CD4-positive, alpha-beta T cell (primary cell): ENCODE measurements at regions not wholly inside any gene's neighbourhood (a gene's known extent, or its start where the extent isn't known, plus 50 kb on each side); places are given as distances from the start of the nearest gene placed in this dataset.

ENCODE experiments used
- ATAC-seq: fragments of 200-7000 bp; cut with Tn5 transposase; one replicate; pipeline ENCODE4 v1.10.0; 2022; ENCODE audit warnings: mild to moderate bottlenecking; ENCODE audit not compliant: poor library complexity
- CTCF ChIA-PET: fragments of 350-600 bp; sonication (Branson Sonifier 250); formaldehyde crosslinking; loops from one replicate; lab custom pipeline; 2021; ENCODE audit warnings: antibody characterized with exemption, inconsistent platforms; lab: Charles Lee
- POLR2A ChIA-PET: fragments of 350-600 bp; sonication (Branson Sonifier 250); formaldehyde crosslinking; loops from one replicate; lab custom pipeline; 2021; ENCODE audit warnings: antibody characterized with exemption, inconsistent platforms; lab: Charles Lee
- DNase-seq, 14 experiments: peaks; one replicate each; pipeline ENCODE4 v3.0.0-alpha.2; 2013 to 2020; ENCODE audit warnings: mixed read lengths in 2 of 14
- H3K27ac ChIP-seq, 2 donors: one replicate each; pipeline versions ENCODE4 v1.5.1 to v1.7.0; 2013; ENCODE audit warnings: low read length in 2 of 2, low read depth in 1 of 2, mild to moderate bottlenecking in 1 of 2
- H3K27me3 ChIP-seq, 2 experiments: 1 replicate in 1 of 2; 2 replicates in 1 of 2; pipeline versions ENCODE4 v1.6.1 to v1.7.0; 2013; ENCODE audit warnings: low read length in 2 of 2, control low read depth in 1 of 2, mild to moderate bottlenecking in 1 of 2, moderate library complexity in 1 of 2; ENCODE audit not compliant: insufficient read depth in 2 of 2, control insufficient read depth in 1 of 2
- H3K36me3 ChIP-seq: one replicate; pipeline ENCODE4 v1.6.1; 2013; ENCODE audit warnings: low read length, control low read depth; ENCODE audit not compliant: insufficient read depth
- H3K4me1 ChIP-seq: one replicate; pipeline ENCODE4 v1.6.1; 2013; ENCODE audit warnings: low read length, control low read depth; ENCODE audit not compliant: insufficient read depth
- H3K4me3 ChIP-seq: one replicate; pipeline ENCODE4 v1.5.1; 2013; ENCODE audit warnings: mild to moderate bottlenecking, low read length, moderate library complexity
- H3K9me3 ChIP-seq, 2 experiments: 1 replicate in 1 of 2; 2 replicates in 1 of 2; pipeline versions ENCODE4 v1.6.1 to v1.7.0; 2013; ENCODE audit warnings: low read length in 2 of 2, mild to moderate bottlenecking in 2 of 2, control low read depth in 1 of 2, moderate library complexity in 1 of 2; ENCODE audit not compliant: control insufficient read depth in 1 of 2, insufficient read depth in 1 of 2
- H3K27ac Mint-ChIP-seq: one replicate; pipeline ENCODE4 v1.8.0; 2020; ENCODE audit warnings: mixed read lengths
- H3K27me3 Mint-ChIP-seq: one replicate; pipeline ENCODE4 v1.8.0; 2021; ENCODE audit warnings: mixed read lengths
- H3K36me3 Mint-ChIP-seq: one replicate; pipeline ENCODE4 v1.8.0; 2021; ENCODE audit warnings: low read depth, mixed read lengths
- H3K4me1 Mint-ChIP-seq: one replicate; pipeline ENCODE4 v1.8.0; 2021; ENCODE audit warnings: low read depth, mixed read lengths
- H3K4me3 Mint-ChIP-seq: one replicate; pipeline ENCODE4 v1.8.0; 2020; ENCODE audit warnings: mild to moderate bottlenecking, mixed read lengths
- H3K9me3 Mint-ChIP-seq: one replicate; pipeline ENCODE4 v1.8.0; 2020; ENCODE audit warnings: mixed read lengths
- intact Hi-C, 2 experiments: fragments of 100-400 bp; cut with DNase I in 1 of 2; cut with micrococcal nuclease in 1 of 2; formaldehyde crosslinking; loops; one replicate each; pipeline versions ENCODE4 v1.15.1 to v1.9.0; 2023 to 2025; cut with DNase I, micrococcal nuclease
- TF ChIP-seq, protein P1 (sequence below): fragments of 200-600 bp; IDR thresholded peaks from one replicate; pipeline ENCODE4 v1.8.0; 2022; ENCODE audit warnings: antibody characterized with exemption, mild to moderate bottlenecking

DNA sequence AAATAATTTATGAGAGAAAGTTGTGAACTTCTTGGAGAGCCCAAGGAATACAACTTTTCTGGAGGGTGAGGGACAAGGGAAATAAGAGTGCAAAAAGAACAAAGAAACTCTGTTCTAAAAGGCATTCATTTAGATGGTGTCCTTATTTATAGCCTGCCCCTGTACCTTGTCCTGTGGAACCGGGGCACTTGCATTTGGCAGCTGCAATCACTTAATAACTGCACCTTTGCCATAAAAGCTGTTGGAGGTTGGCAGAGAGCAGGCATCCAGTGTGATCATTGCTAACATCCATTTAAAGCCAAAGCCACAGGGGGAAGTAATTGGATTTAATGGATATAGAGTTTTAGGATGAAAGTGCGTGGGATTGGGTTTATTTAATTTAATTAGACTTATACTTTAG lies 50.8 kb upstream of the SGK1 start:
- peaks cover 25% of the 10 kb centered on the region for H3K4me1 Mint-ChIP-seq
- TF ChIP-seq, protein P1, sequence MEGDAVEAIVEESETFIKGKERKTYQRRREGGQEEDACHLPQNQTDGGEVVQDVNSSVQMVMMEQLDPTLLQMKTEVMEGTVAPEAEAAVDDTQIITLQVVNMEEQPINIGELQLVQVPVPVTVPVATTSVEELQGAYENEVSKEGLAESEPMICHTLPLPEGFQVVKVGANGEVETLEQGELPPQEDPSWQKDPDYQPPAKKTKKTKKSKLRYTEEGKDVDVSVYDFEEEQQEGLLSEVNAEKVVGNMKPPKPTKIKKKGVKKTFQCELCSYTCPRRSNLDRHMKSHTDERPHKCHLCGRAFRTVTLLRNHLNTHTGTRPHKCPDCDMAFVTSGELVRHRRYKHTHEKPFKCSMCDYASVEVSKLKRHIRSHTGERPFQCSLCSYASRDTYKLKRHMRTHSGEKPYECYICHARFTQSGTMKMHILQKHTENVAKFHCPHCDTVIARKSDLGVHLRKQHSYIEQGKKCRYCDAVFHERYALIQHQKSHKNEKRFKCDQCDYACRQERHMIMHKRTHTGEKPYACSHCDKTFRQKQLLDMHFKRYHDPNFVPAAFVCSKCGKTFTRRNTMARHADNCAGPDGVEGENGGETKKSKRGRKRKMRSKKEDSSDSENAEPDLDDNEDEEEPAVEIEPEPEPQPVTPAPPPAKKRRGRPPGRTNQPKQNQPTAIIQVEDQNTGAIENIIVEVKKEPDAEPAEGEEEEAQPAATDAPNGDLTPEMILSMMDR, result no peak
- intact Hi-C loops, result no loop called here
- Histone ChIP-seq H3K27ac (no peak overlapping the region), H3K9me3 (no peaks in the 10 kb centered on the region), H3K27me3 (no peaks in the 10 kb centered on the region), H3K36me3 (no peaks in the 10 kb centered on the region), H3K4me3 (no peak overlapping the region), H3K4me1 (peaks cover 6% of the 10 kb centered on the region)
- DNase-seq (no peak), ATAC-seq (no peak)
- POLR2A ChIA-PET, result no interaction called here
- H3K9me3 Mint-ChIP-seq, result peaks cover 2% of the 10 kb centered on the region
- no peaks in the 10 kb centered on the region for H3K27me3 Mint-ChIP-seq
- H3K4me3 Mint-ChIP-seq, result no peak overlapping the region
- CTCF ChIA-PET, result no interaction called here
- H3K36me3 Mint-ChIP-seq, result no peaks in the 10 kb centered on the region
- H3K27ac Mint-ChIP-seq, result no peak overlapping the region
